GM12873 (cell line): ENCODE measurements at regions not wholly inside any gene's neighbourhood (a gene's known extent, or its start where the extent isn't known, plus 50 kb on each side); places are given as distances from the start of the nearest gene placed in this dataset.

Experiments used
- TF ChIP-seq, protein P1 (sequence below): IDR thresholded peaks from 2 replicates; pipeline ENCODE4 v1.5.1; 2012; ENCODE audit warnings: low read depth, mild to moderate bottlenecking, moderate library complexity, low read length, control low read depth; ENCODE audit not compliant: insufficient read depth; ENCODE audit errors: missing control alignments

DNA sequence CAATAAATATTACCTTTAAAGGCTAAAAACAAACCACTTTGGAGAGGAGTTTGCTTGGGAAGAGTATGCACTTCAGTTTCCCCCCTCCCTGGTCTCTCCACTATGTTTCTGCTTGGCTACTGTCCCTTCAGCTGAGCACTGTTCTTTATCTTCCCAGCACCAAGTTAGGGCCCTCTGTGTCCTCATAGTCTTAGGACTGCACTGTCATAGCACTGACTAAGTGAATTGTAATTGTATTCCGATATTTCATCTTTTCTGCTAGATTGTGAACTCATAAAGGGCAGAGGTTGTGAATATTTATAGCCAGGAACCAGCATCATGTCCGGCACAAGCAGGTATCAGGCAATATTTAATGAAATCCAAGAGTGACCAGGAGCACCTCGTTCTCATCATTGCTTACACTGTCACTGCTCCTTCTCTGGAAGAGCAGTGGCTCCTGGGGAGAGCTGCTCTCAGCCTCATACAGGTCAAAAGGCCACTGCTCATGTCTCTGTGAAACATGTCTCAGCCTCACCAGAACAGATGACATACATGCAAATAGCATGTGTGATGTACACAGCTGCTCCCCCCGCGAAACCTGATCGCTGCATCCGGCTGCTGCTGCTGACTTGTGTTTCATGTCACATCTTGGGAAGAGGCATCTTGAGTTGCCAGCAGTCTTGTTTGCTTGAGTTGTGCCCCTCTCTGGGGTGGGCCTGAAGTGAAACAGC, 279.7 kb upstream of the MSX2 start:
- TF ChIP-seq, protein P1, sequence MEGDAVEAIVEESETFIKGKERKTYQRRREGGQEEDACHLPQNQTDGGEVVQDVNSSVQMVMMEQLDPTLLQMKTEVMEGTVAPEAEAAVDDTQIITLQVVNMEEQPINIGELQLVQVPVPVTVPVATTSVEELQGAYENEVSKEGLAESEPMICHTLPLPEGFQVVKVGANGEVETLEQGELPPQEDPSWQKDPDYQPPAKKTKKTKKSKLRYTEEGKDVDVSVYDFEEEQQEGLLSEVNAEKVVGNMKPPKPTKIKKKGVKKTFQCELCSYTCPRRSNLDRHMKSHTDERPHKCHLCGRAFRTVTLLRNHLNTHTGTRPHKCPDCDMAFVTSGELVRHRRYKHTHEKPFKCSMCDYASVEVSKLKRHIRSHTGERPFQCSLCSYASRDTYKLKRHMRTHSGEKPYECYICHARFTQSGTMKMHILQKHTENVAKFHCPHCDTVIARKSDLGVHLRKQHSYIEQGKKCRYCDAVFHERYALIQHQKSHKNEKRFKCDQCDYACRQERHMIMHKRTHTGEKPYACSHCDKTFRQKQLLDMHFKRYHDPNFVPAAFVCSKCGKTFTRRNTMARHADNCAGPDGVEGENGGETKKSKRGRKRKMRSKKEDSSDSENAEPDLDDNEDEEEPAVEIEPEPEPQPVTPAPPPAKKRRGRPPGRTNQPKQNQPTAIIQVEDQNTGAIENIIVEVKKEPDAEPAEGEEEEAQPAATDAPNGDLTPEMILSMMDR: no peak

DNA sequence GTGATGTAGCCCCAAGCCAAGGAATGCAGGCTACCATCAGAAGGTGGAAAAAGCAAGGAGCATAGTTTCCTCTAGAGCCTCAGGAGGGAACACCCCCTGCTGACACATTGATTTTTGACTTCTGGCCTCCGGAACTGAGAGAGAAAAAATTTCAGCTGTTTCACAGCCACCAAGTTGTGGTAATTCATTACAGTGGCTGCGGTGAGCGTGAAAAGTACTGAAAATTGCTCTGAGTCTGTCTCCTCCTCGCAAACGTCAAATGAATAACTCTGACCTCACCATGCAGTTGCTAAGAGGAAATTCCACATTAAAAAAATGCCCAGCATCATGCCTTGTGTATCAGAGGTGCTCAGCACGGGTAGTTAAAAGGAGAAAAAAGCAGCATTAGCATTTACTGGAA, 277.9 kb upstream of the MSX2 start:
- TF ChIP-seq, protein P1: no peak

DNA sequence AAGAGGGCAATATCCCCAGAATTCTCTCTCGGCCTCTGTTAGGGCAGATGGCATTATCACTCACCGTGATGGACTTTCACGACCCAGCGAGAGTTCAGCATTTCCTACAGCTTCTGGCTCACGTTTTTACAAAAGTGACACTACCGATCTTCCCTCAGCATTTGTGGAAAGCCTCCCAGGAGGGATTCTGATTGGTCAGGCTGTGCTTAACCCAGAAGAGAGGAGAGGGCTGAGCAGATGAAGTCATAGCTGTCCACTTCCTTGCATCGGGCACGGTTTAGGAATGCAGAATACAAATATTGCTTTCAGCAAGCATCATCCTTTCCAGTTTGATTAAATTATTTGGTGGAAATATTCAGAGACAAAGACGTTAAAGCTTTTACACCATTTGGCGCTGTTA, 277.4 kb upstream of the MSX2 start:
- TF ChIP-seq, protein P1: no peak

DNA sequence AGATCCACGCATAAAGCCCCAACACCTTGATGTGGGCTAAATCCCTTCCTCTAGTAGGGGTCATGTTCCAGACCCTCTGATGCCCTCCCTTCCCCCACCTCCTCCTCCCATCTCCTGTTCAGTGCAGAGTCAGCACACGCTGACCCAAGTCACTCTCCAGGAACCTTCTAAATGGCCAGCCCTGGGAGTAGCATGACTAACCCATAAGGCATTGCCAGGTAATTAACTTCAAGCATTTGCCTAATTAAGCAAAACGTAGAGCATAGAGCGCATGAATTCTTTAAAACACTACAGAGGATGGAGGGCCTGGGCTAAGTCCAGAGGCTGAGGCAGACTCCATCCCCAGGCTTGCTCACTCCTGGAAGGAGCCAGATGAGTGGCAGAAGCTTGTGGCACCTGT, 276.3 kb upstream of the MSX2 start:
- TF ChIP-seq, protein P1: no peak

DNA sequence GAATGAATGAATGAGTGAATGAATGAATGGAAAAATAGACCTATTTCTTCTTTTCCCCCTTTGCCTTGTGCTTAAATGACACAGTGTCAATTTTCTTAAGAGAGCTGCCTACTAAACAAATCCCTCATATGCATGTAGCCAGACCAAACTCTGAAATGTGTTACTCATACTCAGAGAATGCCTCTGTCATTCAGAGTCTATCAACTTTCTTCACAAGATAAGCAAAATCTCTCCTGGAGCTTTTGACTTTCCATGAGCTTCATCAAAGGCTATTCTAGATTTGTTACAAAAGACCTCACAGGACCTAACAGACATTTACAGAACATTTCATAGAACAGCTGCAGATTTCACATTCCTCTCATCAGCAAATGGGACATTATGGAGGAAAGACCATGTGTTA, 275.7 kb upstream of the MSX2 start:
- TF ChIP-seq, protein P1: no peak

DNA sequence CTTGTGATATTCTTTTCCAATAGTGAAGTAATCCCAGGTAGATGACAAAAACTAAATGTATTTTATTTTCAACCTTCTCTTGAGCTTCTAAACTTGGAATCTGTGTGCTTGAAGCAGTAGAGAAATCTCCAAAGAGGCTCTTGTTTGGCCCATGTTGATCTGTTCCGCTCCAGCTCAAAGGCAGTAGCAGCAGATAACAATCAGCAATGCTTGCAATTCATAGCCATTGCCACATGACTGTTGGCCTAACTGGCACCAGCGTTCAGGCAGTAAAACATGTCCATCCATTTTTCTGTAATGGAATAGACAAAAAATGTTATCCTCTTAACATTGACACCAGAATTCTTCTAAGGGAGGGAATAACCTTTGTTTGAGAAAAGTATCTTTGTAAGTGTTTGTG, 270.7 kb upstream of the MSX2 start:
- TF ChIP-seq, protein P1: no peak

DNA sequence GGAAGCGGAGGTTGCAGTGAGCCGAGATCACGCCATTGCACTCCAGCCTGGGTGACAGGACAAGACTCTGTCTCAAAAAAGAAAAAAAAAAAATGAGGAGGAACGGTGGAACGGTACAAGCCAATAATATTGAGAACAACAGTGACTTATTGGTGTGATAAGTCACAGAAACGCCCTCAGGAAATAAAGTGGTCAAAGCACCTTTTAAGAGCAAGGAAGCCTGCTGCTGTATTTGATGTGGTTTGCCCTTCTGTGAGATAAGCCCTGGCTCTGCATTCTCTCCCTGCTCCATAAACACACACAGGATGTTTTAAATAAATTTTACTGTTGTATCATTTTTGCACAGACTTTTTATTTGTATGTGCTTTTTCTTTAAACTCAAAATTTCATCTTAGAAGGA, 269.9 kb upstream of the MSX2 start:
- TF ChIP-seq, protein P1: no peak
